ENCODE measurements at regions not wholly inside any gene's neighbourhood (a gene's known extent, or its start where the extent isn't known, plus 50 kb on each side); places are given as distances from the start of the nearest gene placed in this dataset.

DNA sequence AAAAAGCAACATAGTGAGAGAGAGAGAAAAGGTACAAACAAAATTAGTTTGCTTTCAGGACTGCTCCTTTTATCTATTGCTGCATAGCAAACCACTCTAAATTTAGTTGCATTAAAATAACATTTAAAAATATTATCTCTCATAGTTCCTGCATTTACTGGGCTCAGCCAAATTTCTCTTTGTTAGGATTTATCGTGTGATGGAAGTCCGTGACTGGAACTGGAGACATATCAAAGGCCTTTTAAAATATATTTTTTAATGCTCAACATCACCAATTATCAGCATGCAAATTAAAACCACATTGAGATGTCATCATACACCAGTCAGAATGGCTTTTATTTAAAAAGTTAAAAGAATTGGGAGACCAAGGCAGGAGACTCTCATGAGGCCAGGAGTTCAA, 107.6 kb upstream of the SYT1 start:
- Histone ChIP-seq H3K4me3 (ENCODE audit: low read depth, low read length) (no peak overlapping the region), H3K36me3 (ENCODE audit: control insufficient read depth, insufficient read depth, low read length) (no peaks in the 10 kb centered on the region), H3K9ac (no peak overlapping the region), H3K79me2 (no peaks in the 10 kb centered on the region), H2AFZ (no peak overlapping the region), H3K9me3 (ENCODE audit: control insufficient read depth, low read length) (no peaks in the 10 kb centered on the region), H3K4me1 (no peaks in the 10 kb centered on the region), H3K4me2 (ENCODE audit: low read length) (no peak overlapping the region), H3K27ac (no peak overlapping the region), H3K27me3 (ENCODE audit: control insufficient read depth, insufficient read depth, low read length) (no peaks in the 10 kb centered on the region)
- TF ChIP-seq, protein P1, sequence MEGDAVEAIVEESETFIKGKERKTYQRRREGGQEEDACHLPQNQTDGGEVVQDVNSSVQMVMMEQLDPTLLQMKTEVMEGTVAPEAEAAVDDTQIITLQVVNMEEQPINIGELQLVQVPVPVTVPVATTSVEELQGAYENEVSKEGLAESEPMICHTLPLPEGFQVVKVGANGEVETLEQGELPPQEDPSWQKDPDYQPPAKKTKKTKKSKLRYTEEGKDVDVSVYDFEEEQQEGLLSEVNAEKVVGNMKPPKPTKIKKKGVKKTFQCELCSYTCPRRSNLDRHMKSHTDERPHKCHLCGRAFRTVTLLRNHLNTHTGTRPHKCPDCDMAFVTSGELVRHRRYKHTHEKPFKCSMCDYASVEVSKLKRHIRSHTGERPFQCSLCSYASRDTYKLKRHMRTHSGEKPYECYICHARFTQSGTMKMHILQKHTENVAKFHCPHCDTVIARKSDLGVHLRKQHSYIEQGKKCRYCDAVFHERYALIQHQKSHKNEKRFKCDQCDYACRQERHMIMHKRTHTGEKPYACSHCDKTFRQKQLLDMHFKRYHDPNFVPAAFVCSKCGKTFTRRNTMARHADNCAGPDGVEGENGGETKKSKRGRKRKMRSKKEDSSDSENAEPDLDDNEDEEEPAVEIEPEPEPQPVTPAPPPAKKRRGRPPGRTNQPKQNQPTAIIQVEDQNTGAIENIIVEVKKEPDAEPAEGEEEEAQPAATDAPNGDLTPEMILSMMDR (IDR thresholded peaks at IDR 0.05), result no peak

DNA sequence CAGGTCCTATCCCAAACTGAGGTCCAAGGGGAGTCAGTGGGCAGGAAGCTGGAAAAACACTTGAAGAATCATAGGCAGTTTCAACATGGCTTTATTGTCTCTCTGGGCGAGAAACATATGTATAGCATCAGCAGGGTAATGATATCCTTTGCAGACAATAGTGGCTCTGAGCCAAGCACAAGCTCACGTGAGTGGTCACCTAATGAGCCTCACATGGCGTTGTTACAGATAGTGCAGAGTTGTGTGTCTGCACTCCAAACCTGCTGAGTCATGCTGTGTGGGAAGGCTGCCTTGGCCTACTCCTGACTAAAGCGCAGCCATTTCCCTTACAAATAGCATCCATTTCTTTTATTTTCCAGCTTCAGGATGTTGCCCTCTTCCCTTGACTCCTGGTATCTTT, 105.2 kb upstream of the SYT1 start:
- Histone ChIP-seq H3K79me2 (no peaks in the 10 kb centered on the region), H2AFZ (no peak overlapping the region), H3K4me3 (ENCODE audit: low read depth, low read length) (no peak overlapping the region), H3K4me1 (no peaks in the 10 kb centered on the region), H3K4me2 (ENCODE audit: low read length) (no peak overlapping the region), H3K9me3 (ENCODE audit: control insufficient read depth, low read length) (no peaks in the 10 kb centered on the region), H3K27ac (no peak overlapping the region), H3K36me3 (ENCODE audit: control insufficient read depth, insufficient read depth, low read length) (no peaks in the 10 kb centered on the region), H3K9ac (no peak overlapping the region), H3K27me3 (ENCODE audit: control insufficient read depth, insufficient read depth, low read length) (no peaks in the 10 kb centered on the region)
- TF ChIP-seq, protein P1 (IDR thresholded peaks at IDR 0.05), result no peak

DNA sequence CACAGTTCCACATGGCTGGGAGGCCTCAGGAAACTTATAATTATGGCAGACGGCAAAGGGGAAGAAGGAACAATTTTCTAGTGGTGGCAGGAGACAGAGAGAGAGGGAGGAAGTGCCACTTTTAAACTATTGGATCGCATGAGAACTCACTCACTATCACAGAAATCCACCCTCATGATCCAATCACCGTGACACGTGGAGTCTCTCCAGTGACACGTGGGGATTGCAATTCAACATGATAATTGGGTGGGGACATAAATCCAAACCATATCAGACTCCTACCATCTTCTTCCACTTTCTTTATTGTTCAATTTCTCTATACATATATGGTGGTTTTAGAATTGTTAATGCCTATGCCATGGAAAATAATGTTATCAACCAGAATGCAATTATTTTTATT, 103.7 kb upstream of the SYT1 start:
- Histone ChIP-seq H2AFZ (no peak overlapping the region), H3K36me3 (ENCODE audit: control insufficient read depth, insufficient read depth, low read length) (no peaks in the 10 kb centered on the region), H3K4me3 (ENCODE audit: low read depth, low read length) (no peak overlapping the region), H3K4me2 (ENCODE audit: low read length) (no peak overlapping the region), H3K27me3 (ENCODE audit: control insufficient read depth, insufficient read depth, low read length) (no peaks in the 10 kb centered on the region), H3K79me2 (no peaks in the 10 kb centered on the region), H3K9ac (no peak overlapping the region), H3K27ac (no peak overlapping the region), H3K9me3 (ENCODE audit: control insufficient read depth, low read length) (no peaks in the 10 kb centered on the region), H3K4me1 (no peaks in the 10 kb centered on the region)
- TF ChIP-seq, protein P1 (IDR thresholded peaks at IDR 0.05), result no peak

DNA sequence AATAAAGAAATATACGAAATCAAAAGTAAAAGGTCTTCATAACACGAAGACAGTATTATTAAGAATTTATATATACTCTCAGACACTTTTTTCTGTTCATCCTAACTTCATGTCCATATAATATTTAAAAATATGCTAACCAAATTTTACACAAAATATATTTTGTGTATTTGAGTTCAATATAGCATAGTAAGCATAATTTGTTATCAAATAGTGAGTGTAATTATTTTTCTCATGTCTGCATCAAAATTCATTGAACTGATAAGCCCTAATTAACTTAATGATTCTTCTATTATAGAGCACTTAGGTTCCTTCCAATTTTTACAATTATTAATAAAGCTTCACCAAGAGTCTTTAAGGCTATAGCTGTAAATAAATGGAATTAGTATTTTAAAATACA, 99.7 kb upstream of the SYT1 start:
- no peaks in the 10 kb centered on the region for H3K9me3 ChIP-seq (ENCODE audit: control insufficient read depth, low read length)

More for the DNA sequence above, 99.7 kb upstream of the SYT1 start:
- Histone ChIP-seq H3K27ac (no peak overlapping the region), H3K4me3 (ENCODE audit: low read depth, low read length) (no peak overlapping the region), H2AFZ (no peak overlapping the region), H3K4me1 (no peaks in the 10 kb centered on the region), H3K79me2 (no peaks in the 10 kb centered on the region), H3K36me3 (ENCODE audit: control insufficient read depth, insufficient read depth, low read length) (no peaks in the 10 kb centered on the region), H3K9ac (no peak overlapping the region), H3K4me2 (ENCODE audit: low read length) (no peak overlapping the region), H3K27me3 (ENCODE audit: control insufficient read depth, insufficient read depth, low read length) (no peaks in the 10 kb centered on the region)
- TF ChIP-seq, protein P1 (IDR thresholded peaks at IDR 0.05), result no peak

All from parathyroid adenoma (tissue), 2 donors.